ENCODE measurements at regions not wholly inside any gene's neighbourhood (a gene's known extent, or its start where the extent isn't known, plus 50 kb on each side); places are given as distances from the start of the nearest gene placed in this dataset.

GRCh38 chr10:128982616-128982915 is 484.5 kb upstream of the MGMT start:
- no peak for TF ChIP-seq CTCF (IDR thresholded peaks at IDR 0.05; ENCODE audit: low read length, missing control alignments)
- no peak for DNase-seq (ENCODE audit: low read depth)
- H3K4me3 ChIP-seq (replicated peaks; ENCODE audit: low read depth, low read length) = no peak overlapping the region

DNA sequence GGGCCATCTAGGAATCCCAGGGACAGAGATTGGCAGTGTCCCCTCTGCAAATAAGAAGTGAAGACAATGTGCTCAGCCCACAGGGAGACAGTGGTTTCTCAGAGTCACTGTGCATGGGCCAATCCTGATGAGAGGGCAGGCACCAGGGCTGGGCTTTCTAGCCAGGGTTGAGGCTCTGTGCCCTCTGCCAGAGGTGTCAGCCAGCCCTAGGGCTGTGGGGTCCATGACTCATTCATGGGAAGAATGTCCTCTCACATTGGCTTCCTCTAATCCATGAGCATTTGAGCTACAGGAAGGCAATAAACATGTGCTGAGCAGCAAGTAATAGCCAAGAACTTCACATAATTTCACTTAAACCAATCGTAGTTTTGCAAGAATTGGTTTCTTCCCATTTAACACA is 482.0 kb upstream of the MGMT start:
- no peak overlapping the region for H3K4me3 ChIP-seq (replicated peaks; ENCODE audit: low read depth, low read length)
- TF ChIP-seq CTCF (IDR thresholded peaks at IDR 0.05; ENCODE audit: low read length, missing control alignments) = no peak
- DNase-seq (ENCODE audit: low read depth) = no peak

GRCh38 chr10:128990986-128991385 is 476.1 kb upstream of the MGMT start:
- no peak for TF ChIP-seq CTCF (IDR thresholded peaks at IDR 0.05; ENCODE audit: low read length, missing control alignments)
- no peak overlapping the region for H3K4me3 ChIP-seq (replicated peaks; ENCODE audit: low read depth, low read length)
- no peak for DNase-seq (ENCODE audit: low read depth)

DNA sequence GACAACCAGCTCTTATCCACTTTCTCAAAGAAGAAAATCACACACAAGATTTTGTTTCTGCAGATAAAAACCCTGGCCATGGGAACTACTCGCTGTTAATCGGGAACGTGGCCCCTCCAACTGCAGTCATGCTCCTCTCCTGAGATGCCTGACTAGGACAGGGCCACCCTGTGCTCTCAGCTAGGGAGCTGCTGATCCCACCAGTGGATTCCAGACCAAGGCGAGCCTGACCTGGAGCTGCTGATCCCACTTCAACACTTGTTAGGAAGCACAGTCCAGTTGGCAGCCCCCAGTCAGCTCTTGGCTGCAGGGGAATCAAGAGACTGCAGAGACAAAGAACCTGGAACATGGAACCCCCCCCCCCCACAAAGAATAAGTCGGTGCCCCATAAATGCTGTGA is 474.3 kb upstream of the MGMT start:
- DNase-seq (ENCODE audit: low read depth) = no peak
- TF ChIP-seq CTCF (IDR thresholded peaks at IDR 0.05; ENCODE audit: low read length, missing control alignments) = no peak
- H3K4me3 ChIP-seq (replicated peaks; ENCODE audit: low read depth, low read length) = no peak overlapping the region

DNA sequence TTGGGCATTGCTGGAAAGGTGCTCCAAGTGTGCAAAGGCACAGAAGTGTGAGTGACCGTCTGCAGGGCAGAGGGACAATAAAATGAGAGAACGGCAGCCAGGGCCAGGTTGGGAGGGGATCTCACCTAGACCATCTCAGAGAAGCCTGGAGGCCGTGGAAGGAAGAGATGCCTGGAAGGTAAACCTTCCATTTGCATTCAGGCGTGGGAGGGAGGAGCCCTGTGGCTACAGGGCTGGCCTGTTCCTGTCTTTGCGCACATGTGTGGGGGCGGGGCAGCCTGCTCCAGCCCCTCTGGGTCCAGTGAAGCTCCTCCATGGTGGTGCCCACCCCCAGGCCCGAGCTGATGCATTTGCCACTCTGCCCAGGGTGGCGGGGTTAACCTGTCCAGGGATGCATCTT is 473.6 kb upstream of the MGMT start:
- DNase-seq (ENCODE audit: low read depth) = no peak
- H3K4me3 ChIP-seq (replicated peaks; ENCODE audit: low read depth, low read length) = no peak overlapping the region
- no peak for TF ChIP-seq CTCF (IDR thresholded peaks at IDR 0.05; ENCODE audit: low read length, missing control alignments)

GRCh38 chr10:128993911-128994538 is 473.0 kb upstream of the MGMT start:
- TF ChIP-seq CTCF (IDR thresholded peaks at IDR 0.05; ENCODE audit: low read length, missing control alignments) = no peak
- no peak overlapping the region for H3K4me3 ChIP-seq (replicated peaks; ENCODE audit: low read depth, low read length)
- no peak for DNase-seq (ENCODE audit: low read depth)

DNA sequence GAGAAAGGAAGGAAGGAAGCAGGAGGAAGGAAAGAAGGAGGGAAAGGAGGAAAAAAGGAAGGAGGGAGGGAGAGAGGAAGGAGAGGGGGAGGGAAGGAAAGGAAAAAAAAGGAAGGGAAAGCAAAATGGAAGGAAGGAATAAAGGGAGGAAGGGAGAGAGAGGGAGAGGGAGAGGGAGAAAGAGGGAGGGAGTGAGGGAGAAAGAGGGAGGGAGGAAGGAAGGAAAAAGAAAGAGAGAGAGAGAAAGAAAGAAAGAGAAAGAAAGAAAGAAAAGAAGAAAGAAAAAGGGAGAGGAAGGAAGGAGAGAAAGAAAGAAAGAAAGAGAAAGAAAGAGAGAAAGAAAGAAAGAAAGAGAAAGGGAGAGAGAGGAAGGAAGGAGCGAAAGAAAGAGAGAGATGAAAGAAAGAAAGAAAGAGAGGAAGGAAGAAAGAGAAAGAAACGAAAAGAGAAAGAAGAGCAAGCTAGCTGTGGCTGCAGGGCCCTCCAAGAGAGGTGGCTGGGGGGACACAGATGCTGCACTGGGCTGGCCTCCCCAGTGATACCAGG is 472.4 kb upstream of the MGMT start:
- no peak overlapping the region for H3K4me3 ChIP-seq (replicated peaks; ENCODE audit: low read depth, low read length)
- DNase-seq (ENCODE audit: low read depth) = no peak
- TF ChIP-seq CTCF (IDR thresholded peaks at IDR 0.05; ENCODE audit: low read length, missing control alignments) = no peak

Data from fibroblast of pulmonary artery (primary cell).